Spleen (tissue), 7 donors: ENCODE measurements at regions not wholly inside any gene's neighbourhood (a gene's known extent, or its start where the extent isn't known, plus 50 kb on each side); places are given as distances from the start of the nearest gene placed in this dataset.

Experiments used
- CTCF ChIP-seq, 11 experiments: fragments of 200-600 bp in 7 of 11; fragments of 450-650 bp in 4 of 11; sonication (generic) in 4 of 11; IDR thresholded peaks in 8 of 11; conservative IDR thresholded peaks in 3 of 11; 1 replicate in 7 of 11; 2 replicates in 4 of 11; pipeline versions ENCODE4 v1.4.0 to v1.8.0; 2016 to 2021; ENCODE audit warnings: antibody characterized with exemption in 11 of 11, inconsistent platforms in 4 of 11, mild to moderate bottlenecking in 1 of 11
- POLR2A ChIP-seq, 3 donors: fragments of 450-650 bp; IDR thresholded peaks; one replicate each; pipeline ENCODE4 v1.5.1; 2017; ENCODE audit warnings: antibody characterized with exemption in 3 of 3, mild to moderate bottlenecking in 1 of 3
- donor health status: DM: no; HTN: no; CAD: no; lungs with moderate emphysema.
- donor health status: DM: no; HTN: no; CAD: no.
- donor health status: DM: no; HTN: no; CAD: no.

- TF ChIP-seq CTCF (IDR thresholded peaks at IDR 0.05 in 8 of 11, conservative IDR thresholded peaks at IDR 0.05 in 3 of 11) (no peak), POLR2A (IDR thresholded peaks at IDR 0.05) (no peak)
These were observed 162.5 kb upstream of the CASK start for GRCh38 chrX:42085836-42086235.
